ENCODE measurements at regions not wholly inside any gene's neighbourhood (a gene's known extent, or its start where the extent isn't known, plus 50 kb on each side); places are given as distances from the start of the nearest gene placed in this dataset.

- Histone ChIP-seq H3K27ac (ENCODE audit: low read depth in 2 of 2, low read length in 1 of 2) (no peak overlapping the region), H3K4me3 (ENCODE audit: low read depth in 2 of 2, low read length in 1 of 2) (no peak overlapping the region), H3K9ac (no peak overlapping the region), H3K79me2 (ENCODE audit: insufficient read depth) (no peaks in the 10 kb centered on the region), H3K4me1 (ENCODE audit: control insufficient read depth in 1 of 2, insufficient read depth in 2 of 2, low read depth in 1 of 2, low read length in 1 of 2) (no peaks in the 10 kb centered on the region), H2AFZ (ENCODE audit: low read depth) (no peak overlapping the region), H3K9me2 (no peaks in the 10 kb centered on the region), H3K4me2 (no peak overlapping the region), H4K20me1 (ENCODE audit: insufficient read depth) (no peaks in the 10 kb centered on the region), H3K27me3 (ENCODE audit: insufficient read depth) (no peaks in the 10 kb centered on the region), H3F3A (replicated peaks; ENCODE audit: insufficient read depth) (no peaks in the 10 kb centered on the region), H3K9me3 (no peaks in the 10 kb centered on the region), H3K36me3 (replicated peaks in 1 of 2; ENCODE audit: control insufficient read depth in 1 of 2, insufficient read depth in 2 of 2, low read length in 1 of 2) (no peaks in the 10 kb centered on the region)
- TF ChIP-seq ELF1 (IDR thresholded peaks at IDR 0.05) (no peak), MXI1 (IDR thresholded peaks at IDR 0.05; ENCODE audit: low read depth, low read length) (no peak), FOXM1 (IDR thresholded peaks at IDR 0.05; ENCODE audit: low read depth) (no peak), EZH2phosphoT487 (IDR thresholded peaks at IDR 0.05; ENCODE audit: borderline replicate concordance, low read depth) (no peak), REST (IDR thresholded peaks at IDR 0.05; ENCODE audit: low read depth, low read length) (no peak), TEAD4 (IDR thresholded peaks at IDR 0.05; ENCODE audit: borderline replicate concordance, insufficient read depth) (no peak), EP300 (IDR thresholded peaks at IDR 0.05; ENCODE audit: borderline replicate concordance in 1 of 2, low read depth in 1 of 2, low read length in 1 of 2) (no peak), SMC3 (IDR thresholded peaks at IDR 0.05; ENCODE audit: low read depth, low read length) (no peak), RAD21 (IDR thresholded peaks at IDR 0.05; ENCODE audit: low read length) (no peak)
- DNase-seq: no peak
- CTCF ChIA-PET: no interaction called here
- 2% methylated on average over 2 of the region's 2 CpGs for WGBS (ENCODE audit: low lambda C conversion rate)
- POLR2A ChIA-PET: no interaction called here
Measured at GRCh38 chr5:29122306-29122705, 2071.2 kb upstream of the CDH6 start.

- no peak overlapping the region for H3K9ac ChIP-seq
- H3K4me2 ChIP-seq: no peak overlapping the region
- no peak overlapping the region for H3K27ac ChIP-seq (ENCODE audit: low read depth in 2 of 2, low read length in 1 of 2)
- DNase-seq: no peak
- H3K27me3 ChIP-seq (ENCODE audit: insufficient read depth): no peaks in the 10 kb centered on the region
- H2AFZ ChIP-seq (ENCODE audit: low read depth): no peak overlapping the region
- H3F3A ChIP-seq (replicated peaks; ENCODE audit: insufficient read depth): no peaks in the 10 kb centered on the region
- no peak for TF ChIP-seq NFIC (IDR thresholded peaks at IDR 0.05; ENCODE audit: borderline replicate concordance)
- TF ChIP-seq EP300 (IDR thresholded peaks at IDR 0.05; ENCODE audit: borderline replicate concordance in 1 of 2, low read depth in 1 of 2, low read length in 1 of 2): no peak
- no peak for TF ChIP-seq RFX5 (IDR thresholded peaks at IDR 0.05; ENCODE audit: low read length)
- no peak for TF ChIP-seq NRF1 (IDR thresholded peaks at IDR 0.05; ENCODE audit: low read depth, low read length)
- no peak for TF ChIP-seq CTCF (IDR thresholded peaks at IDR 0.05)
- no peak for TF ChIP-seq FOXM1 (IDR thresholded peaks at IDR 0.05; ENCODE audit: low read depth)
- TF ChIP-seq SMC3 (IDR thresholded peaks at IDR 0.05; ENCODE audit: low read depth, low read length): no peak
- no peak for TF ChIP-seq IRF3 (IDR thresholded peaks at IDR 0.05; ENCODE audit: low read depth, low read length)
- no peak for TF ChIP-seq ELF1 (IDR thresholded peaks at IDR 0.05)
- no peak for TF ChIP-seq PBX3 (IDR thresholded peaks at IDR 0.05)
- no peak for TF ChIP-seq JUND (IDR thresholded peaks at IDR 0.05)
- no peak for TF ChIP-seq YY1 (IDR thresholded peaks at IDR 0.05; ENCODE audit: low read depth)
- TF ChIP-seq RXRA (IDR thresholded peaks at IDR 0.05; ENCODE audit: borderline replicate concordance, low read depth): no peak
- TF ChIP-seq TEAD4 (IDR thresholded peaks at IDR 0.05; ENCODE audit: borderline replicate concordance, insufficient read depth): no peak
- TF ChIP-seq MXI1 (IDR thresholded peaks at IDR 0.05; ENCODE audit: low read depth, low read length): no peak
- no peaks in the 10 kb centered on the region for H3K9me2 ChIP-seq
- POLR2A ChIA-PET: no interaction called here
- CTCF ChIA-PET: no interaction called here
- no peaks in the 10 kb centered on the region for H3K36me3 ChIP-seq (replicated peaks in 1 of 2; ENCODE audit: control insufficient read depth in 1 of 2, insufficient read depth in 2 of 2, low read length in 1 of 2)
- no peak overlapping the region for H3K4me3 ChIP-seq (ENCODE audit: low read depth in 2 of 2, low read length in 1 of 2)
- no peaks in the 10 kb centered on the region for H3K9me3 ChIP-seq
- no peaks in the 10 kb centered on the region for H4K20me1 ChIP-seq (ENCODE audit: insufficient read depth)
- no peaks in the 10 kb centered on the region for H3K4me1 ChIP-seq (ENCODE audit: control insufficient read depth in 1 of 2, insufficient read depth in 2 of 2, low read depth in 1 of 2, low read length in 1 of 2)
- H3K79me2 ChIP-seq (ENCODE audit: insufficient read depth): no peaks in the 10 kb centered on the region
Measured at GRCh38 chr5:29114331-29114768, 2076.0 kb upstream of the CDH9 start.

All from SK-N-SH (cell line).